Astrocyte (in vitro differentiated cells and primary cell): ENCODE measurements at regions not wholly inside any gene's neighbourhood (a gene's known extent, or its start where the extent isn't known, plus 50 kb on each side); places are given as distances from the start of the nearest gene placed in this dataset. TPM values are rescaled to one million over a fixed set of nuclear protein-coding genes. Genes with fewer than 3 reads are reported as not detected.

Experiments
- DNase-seq: peaks from one replicate; pipeline ENCODE4 v3.0.0-alpha.2; 2010; ENCODE audit warnings: low read depth
- FAIRE-seq: peaks from 2 replicates; lab custom pipeline; 2011; peaks lifted over from hg19 to GRCh38; lab: Jason Lieb, UNC
- H2AFZ ChIP-seq: 2 replicates; pipeline ENCODE4 v1.6.0; 2012; ENCODE audit warnings: low read depth, low read length, inconsistent platforms
- H3K27ac ChIP-seq: 2 replicates; pipeline ENCODE4 v1.5.1; 2011; ENCODE audit warnings: low read depth, low read length, inconsistent platforms
- H3K27me3 ChIP-seq: 2 replicates; pipeline ENCODE4 v1.6.0; 2011; ENCODE audit warnings: low read length, inconsistent platforms; ENCODE audit not compliant: insufficient read depth
- H3K36me3 ChIP-seq: 2 replicates; pipeline ENCODE4 v1.5.1; 2011; ENCODE audit warnings: low read length, inconsistent platforms; ENCODE audit not compliant: insufficient read depth
- H3K4me1 ChIP-seq: 2 replicates; pipeline ENCODE4 v1.5.1; 2011; ENCODE audit warnings: low read length, inconsistent platforms; ENCODE audit not compliant: insufficient read depth
- H3K4me2 ChIP-seq: 2 replicates; pipeline ENCODE4 v1.6.0; 2012; ENCODE audit warnings: low read length, inconsistent platforms
- H3K4me3 ChIP-seq: 2 replicates; pipeline ENCODE4 v1.5.1; 2011; ENCODE audit warnings: low read depth, mild to moderate bottlenecking, low read length, inconsistent platforms; ENCODE audit not compliant: insufficient read depth
- H3K79me2 ChIP-seq: 2 replicates; pipeline ENCODE4 v1.6.0; 2012; ENCODE audit warnings: mild to moderate bottlenecking, low read length, inconsistent platforms; ENCODE audit not compliant: insufficient read depth
- H3K9ac ChIP-seq: 2 replicates; pipeline ENCODE4 v1.6.0; 2012; ENCODE audit warnings: mild to moderate bottlenecking, low read length, inconsistent platforms
- H3K9me3 ChIP-seq: 2 replicates; pipeline ENCODE4 v1.5.1; 2012; ENCODE audit warnings: low read depth, mild to moderate bottlenecking, low read length, inconsistent platforms; ENCODE audit not compliant: insufficient read depth
- H4K20me1 ChIP-seq: 2 replicates; pipeline ENCODE4 v1.6.0; 2012; ENCODE audit warnings: low read length, inconsistent platforms; ENCODE audit not compliant: insufficient read depth
- H3K27ac Mint-ChIP-seq: one replicate; pipeline ENCODE4 v1.8.0; 2021; ENCODE audit warnings: mild to moderate bottlenecking, mixed read lengths; ENCODE audit not compliant: unreplicated experiment
- H3K27me3 Mint-ChIP-seq: one replicate; pipeline ENCODE4 v1.8.0; 2021; ENCODE audit warnings: low read depth, mixed read lengths; ENCODE audit not compliant: unreplicated experiment
- H3K36me3 Mint-ChIP-seq: one replicate; pipeline ENCODE4 v1.8.0; 2021; ENCODE audit warnings: low read depth, mixed read lengths; ENCODE audit not compliant: unreplicated experiment
- H3K4me1 Mint-ChIP-seq: one replicate; pipeline ENCODE4 v1.8.0; 2021; ENCODE audit warnings: low read depth, mixed read lengths; ENCODE audit not compliant: unreplicated experiment
- H3K4me3 Mint-ChIP-seq: one replicate; pipeline ENCODE4 v1.8.0; 2021; ENCODE audit warnings: mild to moderate bottlenecking, moderate library complexity, mixed read lengths; ENCODE audit not compliant: unreplicated experiment
- H3K9me3 Mint-ChIP-seq: one replicate; pipeline ENCODE4 v1.8.0; 2021; ENCODE audit warnings: mild to moderate bottlenecking, mixed read lengths; ENCODE audit not compliant: unreplicated experiment
- CTCF ChIP-seq: IDR thresholded peaks from 2 replicates; pipeline ENCODE4 v1.5.1; 2011; ENCODE audit warnings: low read depth, mild to moderate bottlenecking, inconsistent platforms, low read length, moderate library complexity; ENCODE audit not compliant: insufficient read depth
- EZH2 ChIP-seq: IDR thresholded peaks from 2 replicates; pipeline ENCODE4 v1.6.1; 2012; ENCODE audit warnings: mild to moderate bottlenecking, low read length, inconsistent platforms; ENCODE audit not compliant: insufficient read depth
- microRNA-seq: library from miRNA; unstranded; fragments of <30 nt; microRNA quantifications from one replicate; pipeline ENCODE4 v1.2.0, GENCODE V29; 2020

- no peak overlapping the region for H3K27ac Mint-ChIP-seq
Measured at GRCh38 chr3:159937561-159938166, 51.0 kb upstream of the IL12A start.

GRCh38 chr3:159938714-159939113, 49.9 kb upstream of the IL12A start:
- H3K36me3 Mint-ChIP-seq: peaks cover 6% of the 10 kb centered on the region

More at GRCh38 chr3:159937561-159938166, 51.0 kb upstream of the IL12A start:
- no peaks in the 10 kb centered on the region for H3K27me3 ChIP-seq
- H3K79me2 ChIP-seq: no peaks in the 10 kb centered on the region
- no peak overlapping the region for H3K4me2 ChIP-seq
- no peak overlapping the region for H3K9ac ChIP-seq
- FAIRE-seq (no peak), DNase-seq (no peak)
- no peaks in the 10 kb centered on the region for H4K20me1 ChIP-seq
- Mint-ChIP-seq H3K9me3 (peaks cover 23% of the 10 kb centered on the region), H3K36me3 (peaks cover 6% of the 10 kb centered on the region), H3K27me3 (no peaks in the 10 kb centered on the region), H3K4me3 (no peak overlapping the region), H3K4me1 (peaks cover 4% of the 10 kb centered on the region)
- no peak overlapping the region for H2AFZ ChIP-seq
- H3K9me3 ChIP-seq: peaks cover 7% of the 10 kb centered on the region
- no peak overlapping the region for H3K4me3 ChIP-seq
- H3K36me3 ChIP-seq: no peaks in the 10 kb centered on the region
- H3K4me1 ChIP-seq: peaks cover 5% of the 10 kb centered on the region
- no peak overlapping the region for H3K27ac ChIP-seq
- no peak for TF ChIP-seq CTCF
- no peak for TF ChIP-seq EZH2

More at GRCh38 chr3:159938714-159939113, 49.9 kb upstream of the IL12A start:
- Histone ChIP-seq H3K9ac (no peak overlapping the region), H3K4me1 (peaks cover 5% of the 10 kb centered on the region), H3K27me3 (no peaks in the 10 kb centered on the region), H3K79me2 (no peaks in the 10 kb centered on the region), H3K9me3 (peaks cover 6% of the 10 kb centered on the region), H3K36me3 (no peaks in the 10 kb centered on the region), H3K4me2 (no peak overlapping the region), H4K20me1 (no peaks in the 10 kb centered on the region), H2AFZ (no peak overlapping the region), H3K27ac (no peak overlapping the region), H3K4me3 (no peak overlapping the region)
- Mint-ChIP-seq H3K9me3 (peaks cover 14% of the 10 kb centered on the region), H3K27ac (no peak overlapping the region), H3K4me3 (no peak overlapping the region), H3K27me3 (no peaks in the 10 kb centered on the region), H3K4me1 (peaks cover 4% of the 10 kb centered on the region)
- no peak for TF ChIP-seq EZH2
- no peak for TF ChIP-seq CTCF
- DNase-seq (peak; percentile 31), FAIRE-seq (no peak)

Small RNA genes in the stretch of these regions (microRNA-seq; reads per million reads assigned to microRNA genes)
- gene MIR3919: not detected
